HG02981 (cell line): ENCODE measurements at regions not wholly inside any gene's neighbourhood (a gene's known extent, or its start where the extent isn't known, plus 50 kb on each side); places are given as distances from the start of the nearest gene placed in this dataset.
"Not testable (repeated sequence)": the region's sequence is repeated elsewhere in the genome, so short reads cannot be mapped to it uniquely, and the experiment has no call there.

Experiments
- ATAC-seq: cut with Tn5 transposase; IDR thresholded peaks from one replicate; pipeline ENCODE4 v1.9.1; 2021; ENCODE audit warnings: mild to moderate bottlenecking, moderate library complexity; ENCODE audit not compliant: unreplicated experiment

DNA sequence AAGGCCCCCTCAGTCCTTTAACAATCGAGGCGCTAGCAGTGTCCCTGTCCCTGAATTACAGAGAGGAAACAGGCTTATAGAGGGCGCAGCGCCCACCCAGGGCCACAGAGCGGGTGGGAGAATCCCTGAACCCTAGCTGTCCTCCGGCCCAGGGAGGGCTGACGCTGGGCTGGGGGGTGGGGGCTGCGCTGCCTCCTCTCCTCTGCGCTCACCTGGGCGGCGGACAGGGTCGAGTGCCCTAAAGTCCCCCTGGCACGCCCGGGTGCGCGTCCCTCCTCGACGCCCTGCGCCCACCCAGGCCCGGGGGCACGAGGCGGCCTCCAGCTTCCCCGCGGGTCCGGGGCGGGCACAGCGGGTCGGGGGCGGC is 200.4 kb upstream of the N4BP1 start:
- ATAC-seq = no peak

DNA sequence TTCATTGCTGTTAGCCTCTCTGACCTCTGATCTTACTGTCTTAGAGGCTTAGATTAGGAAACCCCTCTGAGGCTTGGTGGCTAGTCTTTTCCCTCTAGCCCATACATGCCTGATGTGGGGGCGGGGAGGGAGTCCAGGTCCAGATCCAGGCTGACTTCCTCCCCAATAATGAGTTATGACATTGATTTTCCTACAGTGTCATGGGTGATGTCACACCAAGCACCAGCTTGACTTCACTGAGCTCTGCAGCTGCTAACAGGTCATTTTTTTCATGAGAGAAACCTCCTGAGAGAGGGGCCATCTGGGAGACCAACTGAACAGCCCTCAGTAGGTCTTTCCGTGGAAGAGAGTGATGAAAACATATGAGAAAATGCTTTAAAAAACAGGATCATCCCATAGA is 180.2 kb upstream of the N4BP1 start:
- ATAC-seq = no peak

DNA sequence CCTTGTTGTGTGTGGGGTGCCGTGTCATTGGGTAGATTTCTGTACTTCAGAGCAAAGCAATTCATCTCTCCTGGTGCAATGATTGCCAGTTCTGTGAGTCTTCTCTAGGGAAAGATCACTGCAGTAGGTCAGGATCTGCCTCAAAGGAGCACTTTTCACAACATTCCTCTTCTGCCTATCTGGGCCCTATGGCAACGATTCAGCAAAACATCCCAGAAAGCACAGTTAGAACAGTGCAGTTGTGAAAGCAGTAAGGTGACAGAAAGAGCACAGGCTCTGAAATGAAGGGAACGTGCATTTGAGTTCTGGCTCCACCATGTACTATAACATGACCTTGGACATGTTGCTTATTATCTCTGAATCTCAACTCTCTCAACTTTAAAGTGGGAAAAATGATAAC is 178.5 kb upstream of the N4BP1 start:
- ATAC-seq = no peak

DNA sequence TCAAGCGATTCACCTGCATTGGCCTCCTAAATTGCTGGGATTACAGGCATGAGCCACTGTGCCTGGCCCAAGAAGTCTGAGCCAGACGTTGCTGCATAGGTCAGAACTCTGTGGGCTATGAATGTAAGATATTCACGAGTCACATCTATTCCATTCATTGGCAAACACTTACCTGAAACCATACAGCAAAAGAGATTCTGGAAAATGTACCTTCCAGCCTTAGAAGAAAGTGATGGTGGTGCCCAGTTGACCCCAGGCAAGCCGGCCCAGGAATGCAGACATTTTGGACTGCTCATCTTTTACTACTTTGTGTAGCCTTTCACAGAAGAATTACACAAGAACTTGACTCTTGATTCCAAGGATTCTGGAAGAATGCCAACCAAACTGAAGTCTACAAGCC is 135.6 kb upstream of the N4BP1 start:
- ATAC-seq = no peak

DNA sequence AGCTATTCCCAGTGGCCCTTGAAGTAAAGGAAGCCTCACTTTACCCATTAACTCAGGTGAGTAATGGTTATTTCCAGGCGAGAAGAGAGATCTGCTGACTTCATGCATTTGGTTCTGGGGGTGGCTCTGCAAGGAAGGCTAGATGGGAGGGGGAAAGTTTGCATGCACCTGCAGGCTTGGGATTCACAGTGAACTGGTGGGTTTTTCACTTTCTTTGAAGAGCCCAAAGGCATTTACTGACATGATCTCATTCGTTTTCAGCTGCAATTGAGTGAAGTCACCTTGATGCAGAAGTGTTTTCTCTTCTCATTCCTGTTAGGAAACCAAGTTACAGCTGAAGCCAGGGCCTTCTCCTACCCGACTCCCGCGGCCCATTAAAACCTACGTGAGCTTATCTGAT is 131.0 kb upstream of the N4BP1 start:
- ATAC-seq = no peak

DNA sequence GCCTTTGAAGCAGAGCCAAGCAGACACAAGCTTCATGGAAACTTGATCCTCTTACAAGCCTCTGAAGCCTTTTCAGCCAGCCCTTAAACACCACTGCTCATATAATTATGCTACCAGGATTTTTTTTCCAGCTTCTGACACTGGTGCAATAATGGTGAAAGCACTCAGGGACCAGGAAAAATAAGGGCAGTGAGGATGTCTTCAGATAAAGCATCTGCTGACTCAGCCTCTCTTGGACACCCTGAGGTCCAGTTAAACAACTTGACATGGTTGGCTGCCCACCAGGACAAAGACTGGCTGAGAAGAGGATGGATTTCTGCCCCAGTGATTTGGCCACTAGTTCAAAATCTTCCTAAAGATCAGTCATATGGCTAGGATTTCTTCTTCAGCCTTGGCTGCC is 124.2 kb upstream of the N4BP1 start:
- ATAC-seq = no peak

DNA sequence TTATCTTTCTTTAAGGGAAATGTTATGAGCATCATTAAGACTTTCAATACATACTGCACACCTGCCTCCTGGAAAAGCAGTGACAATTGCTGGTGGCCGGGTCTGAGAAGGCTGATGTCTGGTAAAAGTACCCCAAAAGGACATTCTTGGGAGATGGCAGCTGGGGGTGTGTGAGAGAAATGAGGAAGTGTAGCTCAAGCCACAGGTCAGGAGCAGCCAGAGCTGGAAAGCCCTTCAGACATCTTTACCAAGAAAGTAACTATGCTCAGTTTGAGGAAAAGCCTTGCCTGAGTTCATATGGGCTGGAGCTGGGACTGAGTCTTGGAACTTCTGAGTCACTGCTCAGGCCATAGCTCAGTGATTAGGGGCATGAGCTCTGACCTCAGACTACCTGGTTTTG is 94.7 kb upstream of the N4BP1 start:
- ATAC-seq = no peak

DNA sequence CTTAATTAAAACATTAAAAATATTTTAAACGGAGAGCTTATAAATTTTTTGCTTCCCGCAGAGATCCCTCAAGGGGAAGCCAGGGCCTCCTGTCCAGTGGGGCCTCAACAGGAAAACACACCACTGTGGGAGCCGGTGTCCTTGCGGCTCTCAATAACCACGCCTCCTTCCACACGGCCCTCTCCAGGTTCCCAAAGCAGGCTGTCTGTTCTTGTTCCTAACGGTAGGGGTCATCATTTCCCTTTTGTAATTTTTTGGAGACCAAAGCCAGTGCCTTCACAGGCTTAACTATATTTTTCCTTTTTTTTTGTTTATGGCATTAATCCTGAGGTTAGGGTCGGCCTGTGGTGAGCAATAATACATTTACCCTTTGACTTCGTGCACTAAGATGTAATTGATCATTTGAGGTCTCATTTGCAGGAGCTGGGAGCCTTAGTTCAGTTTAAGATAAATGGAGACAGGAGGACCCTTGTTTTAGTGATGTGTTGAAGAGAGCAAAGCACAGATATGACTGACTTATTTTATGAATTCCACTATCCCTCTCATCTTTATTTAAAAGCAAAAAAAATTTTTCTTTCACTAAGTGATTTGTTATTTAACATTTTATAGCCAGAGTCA is 77.5 kb upstream of the N4BP1 start:
- ATAC-seq = peak; percentile 88

DNA sequence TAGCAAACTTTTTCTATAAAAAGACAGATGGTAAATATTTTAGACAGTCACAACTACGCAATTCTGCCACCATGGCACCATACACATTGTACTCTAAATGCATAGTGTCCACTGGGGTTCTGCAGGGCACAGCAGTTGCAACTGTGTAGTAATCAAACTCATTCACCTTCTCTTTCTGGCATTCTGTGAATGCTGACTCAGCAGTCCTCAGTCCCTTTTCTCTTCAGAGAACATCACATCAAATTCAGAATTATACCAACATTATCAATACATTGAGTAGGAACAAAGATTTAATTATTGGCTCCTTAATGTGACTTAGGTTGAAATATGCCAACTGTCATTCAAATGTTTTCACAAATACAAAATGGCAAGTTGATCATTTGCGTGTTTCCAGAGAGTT is 74.2 kb upstream of the N4BP1 start:
- ATAC-seq = no peak

DNA sequence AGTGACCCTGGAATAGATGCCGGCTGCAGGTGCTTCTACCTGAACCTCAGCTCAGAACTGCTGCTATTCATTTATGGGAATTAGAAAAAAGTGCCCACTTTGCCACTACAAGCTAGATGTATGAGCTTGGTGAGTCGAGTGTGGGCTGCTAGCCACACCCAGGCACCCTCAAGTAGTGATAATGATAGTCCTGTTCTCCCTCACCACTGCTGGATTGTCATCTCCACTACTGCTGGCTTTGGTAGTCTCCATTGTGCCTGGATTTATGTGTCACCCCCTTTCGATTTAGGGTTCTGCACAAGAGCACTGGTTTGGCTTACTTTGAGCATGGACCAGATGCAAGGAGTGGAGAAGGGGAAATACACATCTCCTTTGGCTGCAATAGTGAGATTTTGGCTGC is 73.0 kb upstream of the N4BP1 start:
- no peak for ATAC-seq

DNA sequence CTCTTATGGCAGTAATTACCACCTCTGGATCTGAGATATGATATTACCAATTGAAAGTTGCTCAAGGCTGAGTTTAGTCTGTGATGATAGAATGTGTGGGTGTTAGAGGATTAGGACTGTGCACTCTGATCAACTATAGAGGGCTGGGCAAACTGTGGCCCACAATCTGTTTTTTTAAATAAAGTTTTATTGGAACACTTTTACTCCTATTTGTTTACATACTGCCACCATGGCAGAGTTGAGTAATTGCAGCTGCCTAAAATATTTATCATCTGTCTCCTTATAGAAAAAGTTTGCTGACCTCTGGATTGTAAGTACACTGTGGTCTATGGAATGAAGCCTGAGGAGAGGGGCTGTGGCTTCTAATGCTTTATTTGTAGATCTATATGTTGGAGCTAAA is 71.5 kb upstream of the N4BP1 start:
- ATAC-seq = no peak

DNA sequence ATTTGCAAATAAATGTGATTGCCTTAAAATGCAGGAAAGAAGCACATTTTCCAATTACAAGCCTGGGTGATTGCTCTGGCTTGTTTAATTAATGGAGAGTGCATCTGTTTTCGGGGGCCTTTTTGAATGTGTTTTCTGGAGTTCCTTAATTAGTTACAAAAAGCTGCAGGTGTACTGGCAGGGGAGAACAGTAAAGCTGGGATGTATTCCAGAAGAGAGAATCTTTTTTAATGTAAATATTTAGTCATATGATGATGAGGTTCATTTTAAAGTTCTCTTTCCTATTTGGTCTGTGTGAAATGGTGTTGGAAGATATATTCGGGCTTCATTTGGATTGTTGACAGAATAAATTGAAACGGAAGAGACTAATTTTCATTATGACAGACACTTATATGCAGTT is 70.9 kb upstream of the N4BP1 start:
- no peak for ATAC-seq

DNA sequence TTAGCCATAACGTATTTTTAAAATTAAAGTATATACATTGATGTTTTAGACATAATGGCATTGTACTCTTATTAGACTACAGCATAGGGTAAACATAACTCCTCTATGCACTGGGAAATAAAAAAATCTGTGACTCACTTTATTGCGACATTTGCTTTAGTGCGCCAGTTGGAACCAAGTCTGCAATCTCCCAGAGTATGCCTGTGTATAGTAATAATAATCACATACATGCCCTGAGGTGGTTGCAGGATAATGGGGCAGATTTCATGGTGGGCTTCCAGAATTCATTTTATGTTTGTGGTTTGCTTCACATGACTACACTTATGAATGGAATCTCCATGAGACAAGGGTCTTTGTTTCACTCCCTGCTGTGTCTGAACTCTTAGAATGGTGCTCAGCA is 66.9 kb upstream of the N4BP1 start:
- ATAC-seq = no peak

DNA sequence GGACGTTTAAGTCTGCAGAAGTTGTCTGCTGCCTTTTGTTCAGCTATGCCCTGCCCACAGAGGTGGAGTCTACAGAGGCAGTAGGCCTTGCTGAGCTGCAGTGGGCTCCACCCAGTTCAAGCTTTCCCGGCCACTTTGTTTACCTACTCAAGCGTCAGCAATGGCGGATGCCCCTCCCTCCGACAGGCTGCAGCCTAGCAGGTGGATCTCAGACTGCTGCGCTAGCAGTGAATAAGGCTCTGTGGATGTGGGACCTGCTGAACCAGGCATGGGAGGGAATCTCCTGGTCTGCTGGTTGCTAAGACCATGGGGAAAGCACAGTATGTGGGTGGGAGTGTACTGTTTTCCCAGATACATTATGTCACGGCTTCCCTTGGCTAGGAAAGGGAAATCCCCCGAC is 58.2 kb upstream of the N4BP1 start:
- ATAC-seq = not testable (repeated sequence)

DNA sequence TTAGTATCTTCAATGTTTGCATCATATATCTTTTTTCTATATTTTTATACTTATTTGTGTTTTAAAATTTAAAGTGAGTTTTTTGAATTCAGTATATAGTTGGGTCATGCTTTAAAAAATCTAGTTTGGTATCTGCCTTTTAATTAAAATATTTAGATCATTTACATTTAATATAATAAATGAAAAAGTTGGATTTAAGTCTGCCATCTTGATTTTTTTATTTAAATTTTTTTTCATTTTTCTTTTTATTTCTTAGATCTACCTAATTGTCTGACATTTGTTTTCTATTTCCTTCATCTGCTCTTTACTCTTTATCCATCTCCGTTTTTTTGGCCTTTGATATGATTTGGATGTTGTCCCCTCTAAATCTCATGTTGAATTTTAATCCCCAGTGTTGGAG is 50.0 kb upstream of the N4BP1 start:
- no peak for ATAC-seq
